ENCODE measurements at regions not wholly inside any gene's neighbourhood (a gene's known extent, or its start where the extent isn't known, plus 50 kb on each side); places are given as distances from the start of the nearest gene placed in this dataset.

GRCh38 chr13:106186366-106187030 lies 349.0 kb downstream of the EFNB2 start:
- DNase-seq (ENCODE audit: extremely low spot score in 2 of 2): no peak
- intact Hi-C loops (cut with DNase I): no loop called here
- Histone ChIP-seq H3K4me1 (no peaks in the 10 kb centered on the region), H3K4me3 (no peak overlapping the region), H3K27me3 (no peaks in the 10 kb centered on the region), H3K27ac (no peak overlapping the region), H3K36me3 (no peaks in the 10 kb centered on the region), H3K9me3 (no peaks in the 10 kb centered on the region)
- TF ChIP-seq CTCF (IDR thresholded peaks at IDR 0.05) (no peak), POLR2AphosphoS5 (IDR thresholded peaks at IDR 0.05; ENCODE audit: insufficient read depth in 1 of 2, low read depth in 1 of 2) (no peak), POLR2A (IDR thresholded peaks at IDR 0.05) (no peak)

GRCh38 chr13:106184790-106185189 lies 350.7 kb downstream of the EFNB2 start:
- H3K27ac ChIP-seq: no peak overlapping the region
- H3K36me3 ChIP-seq: no peaks in the 10 kb centered on the region
- no peak for TF ChIP-seq POLR2A (IDR thresholded peaks at IDR 0.05)
- no peak for TF ChIP-seq POLR2AphosphoS5 (IDR thresholded peaks at IDR 0.05; ENCODE audit: insufficient read depth in 1 of 2, low read depth in 1 of 2)
- TF ChIP-seq CTCF (IDR thresholded peaks at IDR 0.05): no peak
- intact Hi-C loops (cut with DNase I): no loop called here
- H3K9me3 ChIP-seq: no peaks in the 10 kb centered on the region
- H3K4me3 ChIP-seq: no peak overlapping the region
- H3K4me1 ChIP-seq: no peaks in the 10 kb centered on the region
- H3K27me3 ChIP-seq: no peaks in the 10 kb centered on the region
- no peak for DNase-seq (ENCODE audit: extremely low spot score in 2 of 2)

DNA sequence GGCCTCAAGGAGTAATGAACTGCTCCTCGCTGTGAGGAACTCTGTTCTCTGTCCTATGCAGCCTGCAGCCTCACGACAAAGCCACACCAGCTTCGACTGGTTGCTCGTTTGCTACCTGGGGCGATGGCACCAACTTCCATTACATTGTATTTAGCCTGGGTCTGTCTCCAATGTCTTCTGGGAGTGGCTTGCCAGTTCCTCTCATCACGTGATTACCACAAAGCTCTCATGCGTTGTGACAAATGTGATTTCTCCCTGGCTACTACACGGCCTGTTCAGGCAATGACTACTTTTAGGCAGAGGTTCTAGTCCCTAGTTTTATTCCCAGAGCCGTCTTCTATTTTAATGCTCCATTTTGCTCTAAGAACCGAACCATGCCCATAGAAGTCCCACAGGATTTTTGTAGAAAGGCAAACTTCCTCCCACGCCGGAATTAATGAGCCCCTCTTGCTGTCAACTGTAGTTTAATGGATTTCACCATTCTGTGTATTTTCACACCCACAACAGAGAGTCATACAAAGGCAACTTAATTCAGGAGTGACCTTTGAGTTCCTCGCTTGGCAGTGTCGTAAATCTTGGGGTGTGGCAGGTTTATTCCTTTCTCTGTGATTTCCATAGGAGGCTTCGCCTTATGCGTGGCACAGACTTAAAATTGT lies 351.9 kb downstream of the EFNB2 start:
- Histone ChIP-seq H3K4me1 (no peaks in the 10 kb centered on the region), H3K27ac (no peak overlapping the region), H3K36me3 (no peaks in the 10 kb centered on the region), H3K27me3 (no peaks in the 10 kb centered on the region), H3K9me3 (no peaks in the 10 kb centered on the region), H3K4me3 (no peak overlapping the region)
- no peak for TF ChIP-seq CTCF (IDR thresholded peaks at IDR 0.05)
- no peak for TF ChIP-seq POLR2AphosphoS5 (IDR thresholded peaks at IDR 0.05; ENCODE audit: insufficient read depth in 1 of 2, low read depth in 1 of 2)
- TF ChIP-seq POLR2A (IDR thresholded peaks at IDR 0.05): no peak
- DNase-seq (ENCODE audit: extremely low spot score in 2 of 2): no peak
- intact Hi-C loops (cut with DNase I): no loop called here

- H3K4me1 ChIP-seq: no peaks in the 10 kb centered on the region
- no peak overlapping the region for H3K4me3 ChIP-seq
- no peaks in the 10 kb centered on the region for H3K9me3 ChIP-seq
- H3K27me3 ChIP-seq: no peaks in the 10 kb centered on the region
- TF ChIP-seq CTCF (IDR thresholded peaks at IDR 0.05): no peak
- no peak for TF ChIP-seq POLR2AphosphoS5 (IDR thresholded peaks at IDR 0.05; ENCODE audit: insufficient read depth in 1 of 2, low read depth in 1 of 2)
- H3K27ac ChIP-seq: no peak overlapping the region
- intact Hi-C loops (cut with DNase I): no loop called here
- DNase-seq (ENCODE audit: extremely low spot score in 2 of 2): no peak
- no peaks in the 10 kb centered on the region for H3K36me3 ChIP-seq
Observed at GRCh38 chr13:106182404-106182803, 353.1 kb downstream of the EFNB2 start.

GRCh38 chr13:106178816-106179215 lies 356.6 kb downstream of the EFNB2 start:
- H3K4me3 ChIP-seq: no peak overlapping the region
- intact Hi-C loops (cut with DNase I): no loop called here
- H3K9me3 ChIP-seq: no peaks in the 10 kb centered on the region
- no peaks in the 10 kb centered on the region for H3K4me1 ChIP-seq
- no peaks in the 10 kb centered on the region for H3K27me3 ChIP-seq
- no peaks in the 10 kb centered on the region for H3K36me3 ChIP-seq
- no peak overlapping the region for H3K27ac ChIP-seq
- no peak for DNase-seq (ENCODE audit: extremely low spot score in 2 of 2)
- TF ChIP-seq POLR2AphosphoS5 (IDR thresholded peaks at IDR 0.05; ENCODE audit: insufficient read depth in 1 of 2, low read depth in 1 of 2): no peak

Data from vagina (tissue), 2 donors.